ENCODE measurements at regions not wholly inside any gene's neighbourhood (a gene's known extent, or its start where the extent isn't known, plus 50 kb on each side); places are given as distances from the start of the nearest gene placed in this dataset.

DNA sequence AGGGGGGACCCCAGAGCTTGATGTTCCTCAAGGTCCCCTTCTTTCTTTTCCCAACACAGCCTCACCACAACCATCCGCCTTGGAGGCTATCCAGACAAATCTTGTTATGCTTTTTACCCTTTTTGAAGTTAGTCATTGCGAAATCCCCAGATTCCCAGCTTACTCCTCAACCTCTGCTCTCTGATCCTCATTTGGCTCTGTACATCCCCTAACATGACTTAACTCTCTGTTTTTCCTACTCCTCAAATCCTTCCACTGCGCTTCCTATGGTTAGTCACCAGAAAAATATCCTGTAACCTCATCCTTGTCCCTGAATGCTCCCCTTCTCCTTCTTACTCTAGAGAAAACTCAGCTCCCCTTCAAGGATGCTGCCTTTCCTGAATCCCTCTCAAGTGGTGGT is 189.1 kb upstream of the POU3F1 start:
- TF ChIP-seq, protein P1, sequence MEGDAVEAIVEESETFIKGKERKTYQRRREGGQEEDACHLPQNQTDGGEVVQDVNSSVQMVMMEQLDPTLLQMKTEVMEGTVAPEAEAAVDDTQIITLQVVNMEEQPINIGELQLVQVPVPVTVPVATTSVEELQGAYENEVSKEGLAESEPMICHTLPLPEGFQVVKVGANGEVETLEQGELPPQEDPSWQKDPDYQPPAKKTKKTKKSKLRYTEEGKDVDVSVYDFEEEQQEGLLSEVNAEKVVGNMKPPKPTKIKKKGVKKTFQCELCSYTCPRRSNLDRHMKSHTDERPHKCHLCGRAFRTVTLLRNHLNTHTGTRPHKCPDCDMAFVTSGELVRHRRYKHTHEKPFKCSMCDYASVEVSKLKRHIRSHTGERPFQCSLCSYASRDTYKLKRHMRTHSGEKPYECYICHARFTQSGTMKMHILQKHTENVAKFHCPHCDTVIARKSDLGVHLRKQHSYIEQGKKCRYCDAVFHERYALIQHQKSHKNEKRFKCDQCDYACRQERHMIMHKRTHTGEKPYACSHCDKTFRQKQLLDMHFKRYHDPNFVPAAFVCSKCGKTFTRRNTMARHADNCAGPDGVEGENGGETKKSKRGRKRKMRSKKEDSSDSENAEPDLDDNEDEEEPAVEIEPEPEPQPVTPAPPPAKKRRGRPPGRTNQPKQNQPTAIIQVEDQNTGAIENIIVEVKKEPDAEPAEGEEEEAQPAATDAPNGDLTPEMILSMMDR (IDR thresholded peaks at IDR 0.05), result no peak
- TF ChIP-seq POLR2A (IDR thresholded peaks at IDR 0.05) (no peak), POLR2AphosphoS5 (IDR thresholded peaks at IDR 0.05) (no peak)
